ENCODE measurements at regions not wholly inside any gene's neighbourhood (a gene's known extent, or its start where the extent isn't known, plus 50 kb on each side); places are given as distances from the start of the nearest gene placed in this dataset.

DNA sequence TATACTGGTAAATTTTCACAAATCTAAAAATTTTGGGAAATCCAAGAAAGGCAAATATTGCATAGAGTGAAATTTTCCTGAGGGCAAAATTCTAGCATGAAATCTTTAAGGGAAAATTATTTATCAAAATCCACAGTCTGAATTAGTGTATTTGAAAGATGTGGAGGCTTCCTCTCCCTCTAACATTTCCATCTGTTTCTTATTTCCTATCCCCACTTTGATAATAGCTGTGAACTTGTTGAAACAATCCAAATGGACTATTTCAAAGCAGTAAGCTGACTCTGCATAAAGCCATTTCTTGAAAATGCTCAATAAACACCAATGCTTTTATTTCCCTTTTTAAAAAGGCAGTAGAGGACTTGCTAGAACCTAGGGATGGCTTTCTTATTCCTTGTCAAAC is 107.3 kb upstream of the PABPC4L start:
- TF ChIP-seq, protein P1, sequence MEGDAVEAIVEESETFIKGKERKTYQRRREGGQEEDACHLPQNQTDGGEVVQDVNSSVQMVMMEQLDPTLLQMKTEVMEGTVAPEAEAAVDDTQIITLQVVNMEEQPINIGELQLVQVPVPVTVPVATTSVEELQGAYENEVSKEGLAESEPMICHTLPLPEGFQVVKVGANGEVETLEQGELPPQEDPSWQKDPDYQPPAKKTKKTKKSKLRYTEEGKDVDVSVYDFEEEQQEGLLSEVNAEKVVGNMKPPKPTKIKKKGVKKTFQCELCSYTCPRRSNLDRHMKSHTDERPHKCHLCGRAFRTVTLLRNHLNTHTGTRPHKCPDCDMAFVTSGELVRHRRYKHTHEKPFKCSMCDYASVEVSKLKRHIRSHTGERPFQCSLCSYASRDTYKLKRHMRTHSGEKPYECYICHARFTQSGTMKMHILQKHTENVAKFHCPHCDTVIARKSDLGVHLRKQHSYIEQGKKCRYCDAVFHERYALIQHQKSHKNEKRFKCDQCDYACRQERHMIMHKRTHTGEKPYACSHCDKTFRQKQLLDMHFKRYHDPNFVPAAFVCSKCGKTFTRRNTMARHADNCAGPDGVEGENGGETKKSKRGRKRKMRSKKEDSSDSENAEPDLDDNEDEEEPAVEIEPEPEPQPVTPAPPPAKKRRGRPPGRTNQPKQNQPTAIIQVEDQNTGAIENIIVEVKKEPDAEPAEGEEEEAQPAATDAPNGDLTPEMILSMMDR (conservative IDR thresholded peaks at IDR 0.05 in 1 of 2, IDR thresholded peaks at IDR 0.05 in 1 of 2; ENCODE audit: extremely low read depth in 1 of 2, insufficient read depth in 1 of 2, low read depth in 1 of 2, low read length in 2 of 2), result no peak
- no peak for TF ChIP-seq EZH2 (IDR thresholded peaks at IDR 0.05; ENCODE audit: borderline replicate concordance, low read length)

Measured in mammary epithelial cell (primary cell).